Nephron progenitor cell (in vitro differentiated cells): ENCODE measurements at regions not wholly inside any gene's neighbourhood (a gene's known extent, or its start where the extent isn't known, plus 50 kb on each side); places are given as distances from the start of the nearest gene placed in this dataset.

Source experiments
- DNase-seq: peaks from one replicate; pipeline ENCODE4 v3.0.0; 2021
- H3K27ac Mint-ChIP-seq: 2 replicates; pipeline ENCODE4 v1.8.0; 2021; ENCODE audit warnings: mild to moderate bottlenecking, moderate library complexity, mixed read lengths
- H3K27me3 Mint-ChIP-seq: 2 replicates; pipeline ENCODE4 v1.8.0; 2021; ENCODE audit warnings: mild to moderate bottlenecking, low read depth, mixed read lengths; ENCODE audit not compliant: poor library complexity
- H3K36me3 Mint-ChIP-seq: 2 replicates; pipeline ENCODE4 v1.8.0; 2021; ENCODE audit warnings: low read depth, mixed read lengths
- H3K4me1 Mint-ChIP-seq: 2 replicates; pipeline ENCODE4 v1.8.0; 2021; ENCODE audit warnings: mixed read lengths
- H3K4me3 Mint-ChIP-seq: 2 replicates; pipeline ENCODE4 v1.8.0; 2021; ENCODE audit warnings: mild to moderate bottlenecking, moderate library complexity, mixed read lengths
- H3K9me3 Mint-ChIP-seq: 2 replicates; pipeline ENCODE4 v1.8.0; 2021; ENCODE audit warnings: mild to moderate bottlenecking, moderate library complexity, mixed read lengths
- TF ChIP-seq, protein P1 (sequence below): fragments of 200-600 bp; sonication (generic); IDR thresholded peaks from 2 replicates; pipeline ENCODE4 v1.5.0; 2021; ENCODE audit warnings: antibody characterized with exemption

- Mint-ChIP-seq H3K4me3 (no peak overlapping the region), H3K9me3 (no peaks in the 10 kb centered on the region), H3K27ac (peak overlapping the region; percentile 97), H3K36me3 (no peaks in the 10 kb centered on the region), H3K27me3 (no peaks in the 10 kb centered on the region), H3K4me1 (peaks cover 42% of the 10 kb centered on the region)
- no peak for DNase-seq
- TF ChIP-seq, protein P1, sequence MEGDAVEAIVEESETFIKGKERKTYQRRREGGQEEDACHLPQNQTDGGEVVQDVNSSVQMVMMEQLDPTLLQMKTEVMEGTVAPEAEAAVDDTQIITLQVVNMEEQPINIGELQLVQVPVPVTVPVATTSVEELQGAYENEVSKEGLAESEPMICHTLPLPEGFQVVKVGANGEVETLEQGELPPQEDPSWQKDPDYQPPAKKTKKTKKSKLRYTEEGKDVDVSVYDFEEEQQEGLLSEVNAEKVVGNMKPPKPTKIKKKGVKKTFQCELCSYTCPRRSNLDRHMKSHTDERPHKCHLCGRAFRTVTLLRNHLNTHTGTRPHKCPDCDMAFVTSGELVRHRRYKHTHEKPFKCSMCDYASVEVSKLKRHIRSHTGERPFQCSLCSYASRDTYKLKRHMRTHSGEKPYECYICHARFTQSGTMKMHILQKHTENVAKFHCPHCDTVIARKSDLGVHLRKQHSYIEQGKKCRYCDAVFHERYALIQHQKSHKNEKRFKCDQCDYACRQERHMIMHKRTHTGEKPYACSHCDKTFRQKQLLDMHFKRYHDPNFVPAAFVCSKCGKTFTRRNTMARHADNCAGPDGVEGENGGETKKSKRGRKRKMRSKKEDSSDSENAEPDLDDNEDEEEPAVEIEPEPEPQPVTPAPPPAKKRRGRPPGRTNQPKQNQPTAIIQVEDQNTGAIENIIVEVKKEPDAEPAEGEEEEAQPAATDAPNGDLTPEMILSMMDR = no peak
Measured at GRCh38 chr9:105912157-105912862, 218.0 kb downstream of the TMEM38B start.

DNA sequence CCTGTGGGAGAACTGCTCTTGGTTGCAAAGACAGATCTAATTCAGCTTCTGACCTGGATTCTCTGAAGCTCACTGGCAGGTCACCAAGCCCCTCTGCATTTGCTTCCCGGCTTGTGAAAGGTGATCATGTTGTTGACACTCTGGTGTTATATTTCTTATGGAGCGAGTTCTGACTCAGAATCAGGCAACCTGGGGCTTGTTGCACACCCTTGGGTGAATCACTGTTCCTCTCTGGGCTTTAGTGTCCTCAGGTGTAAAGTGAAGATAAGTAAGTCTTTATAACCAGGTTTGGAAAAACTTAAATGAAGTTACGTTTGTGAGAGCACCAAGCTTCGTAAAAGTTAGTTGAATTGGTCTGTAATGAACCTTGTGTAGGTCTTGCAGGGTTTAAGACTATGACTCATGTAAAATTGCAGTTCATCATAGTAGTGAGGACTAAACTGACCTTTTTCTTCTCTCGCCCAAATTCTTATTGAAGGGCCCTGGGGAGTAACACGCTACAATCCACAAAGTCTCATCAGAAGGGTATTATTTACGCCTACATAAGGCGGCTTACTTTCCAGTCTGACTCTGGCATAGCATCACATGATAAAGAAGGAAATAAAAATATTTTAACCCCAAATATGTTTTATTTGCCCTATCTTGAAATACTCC is 218.6 kb downstream of the TMEM38B start:
- DNase-seq = no peak
- Mint-ChIP-seq H3K27me3 (no peaks in the 10 kb centered on the region), H3K4me3 (peak overlapping the region; percentile 19), H3K9me3 (peaks cover 6% of the 10 kb centered on the region), H3K36me3 (no peaks in the 10 kb centered on the region), H3K4me1 (peaks cover 42% of the 10 kb centered on the region), H3K27ac (peak overlapping the region; percentile 97)
- TF ChIP-seq, protein P1 = no peak

GRCh38 chr9:105921057-105921726 is 226.9 kb downstream of the TMEM38B start:
- H3K9me3 Mint-ChIP-seq = peaks cover 6% of the 10 kb centered on the region
- H3K27me3 Mint-ChIP-seq = peaks cover 7% of the 10 kb centered on the region
- TF ChIP-seq, protein P1 = no peak
- H3K27ac Mint-ChIP-seq = no peak overlapping the region
- DNase-seq = no peak
- H3K36me3 Mint-ChIP-seq = no peaks in the 10 kb centered on the region
- H3K4me3 Mint-ChIP-seq = no peak overlapping the region
- H3K4me1 Mint-ChIP-seq = no peaks in the 10 kb centered on the region

DNA sequence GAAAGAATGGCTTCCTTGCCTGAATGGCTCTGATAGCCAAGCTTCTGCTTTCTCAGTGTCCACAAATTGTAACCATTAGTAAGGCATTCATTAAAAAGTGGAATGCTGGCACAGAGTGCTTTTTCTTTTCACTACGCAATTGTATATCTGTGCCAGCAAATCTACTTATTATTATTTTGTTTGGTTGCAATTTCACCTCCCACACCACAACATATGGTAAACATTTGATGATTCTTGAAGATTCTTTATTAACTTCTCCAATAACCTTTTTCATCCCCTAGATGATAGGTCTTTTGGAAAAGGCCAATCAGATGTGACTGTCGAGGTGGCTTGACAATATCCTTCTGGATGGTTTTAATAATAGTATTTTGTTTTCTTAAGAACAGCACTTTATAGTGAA is 234.1 kb downstream of the TMEM38B start:
- Mint-ChIP-seq H3K27ac (no peak overlapping the region), H3K4me1 (no peaks in the 10 kb centered on the region), H3K36me3 (no peaks in the 10 kb centered on the region), H3K27me3 (peaks cover 7% of the 10 kb centered on the region), H3K9me3 (peaks cover 7% of the 10 kb centered on the region), H3K4me3 (no peak overlapping the region)
- no peak for DNase-seq
- TF ChIP-seq, protein P1 = no peak

- no peaks in the 10 kb centered on the region for H3K4me1 Mint-ChIP-seq
- peaks cover under 1% of the 10 kb centered on the region for H3K27me3 Mint-ChIP-seq
- no peak overlapping the region for H3K27ac Mint-ChIP-seq
- TF ChIP-seq, protein P1 = no peak
- H3K36me3 Mint-ChIP-seq = no peaks in the 10 kb centered on the region
- no peak for DNase-seq
- no peak overlapping the region for H3K4me3 Mint-ChIP-seq
- H3K9me3 Mint-ChIP-seq = peaks cover 16% of the 10 kb centered on the region
Measured at GRCh38 chr9:105930011-105930627, 235.8 kb downstream of the TMEM38B start.
